Breast epithelium (tissue), 3 donors: ENCODE measurements at regions not wholly inside any gene's neighbourhood (a gene's known extent, or its start where the extent isn't known, plus 50 kb on each side); places are given as distances from the start of the nearest gene placed in this dataset.

Experiments used
- POLR2A ChIP-seq: fragments of 450-650 bp; IDR thresholded peaks from one replicate; pipeline ENCODE4 v1.6.1; 2016; ENCODE audit warnings: antibody characterized with exemption, mild to moderate bottlenecking, moderate library complexity
- POLR2AphosphoS5 ChIP-seq, 3 donors: sonication (generic); formaldehyde crosslinking; IDR thresholded peaks; one replicate each; pipeline ENCODE4 v1.6.1; 2017; ENCODE audit warnings: antibody characterized with exemption in 3 of 3
- TF ChIP-seq, protein P1 (sequence below), 3 donors: fragments of 450-650 bp; IDR thresholded peaks; one replicate each; pipeline ENCODE4 v1.5.1; 2016 to 2017; ENCODE audit warnings: antibody characterized with exemption in 3 of 3, mild to moderate bottlenecking in 3 of 3, moderate library complexity in 3 of 3

DNA sequence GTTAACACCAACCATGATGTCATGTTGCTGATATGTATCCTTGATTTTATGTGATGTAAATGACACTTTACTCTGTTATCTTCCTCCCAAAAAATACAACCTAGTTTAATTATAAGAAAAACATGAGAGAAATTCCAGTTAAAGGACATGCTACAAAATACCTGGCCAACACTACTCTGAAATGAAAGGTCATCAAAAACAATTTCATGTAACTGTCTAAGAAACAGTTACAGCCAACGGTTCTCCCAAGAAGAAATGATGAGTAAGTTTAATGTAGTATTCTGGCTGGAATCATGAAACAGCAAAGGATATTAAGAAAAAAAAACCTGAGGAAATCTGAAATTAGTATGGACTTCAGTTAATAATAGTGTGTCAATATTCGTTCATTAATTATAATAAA is 653.3 kb upstream of the FOXG1 start:
- TF ChIP-seq, protein P1, sequence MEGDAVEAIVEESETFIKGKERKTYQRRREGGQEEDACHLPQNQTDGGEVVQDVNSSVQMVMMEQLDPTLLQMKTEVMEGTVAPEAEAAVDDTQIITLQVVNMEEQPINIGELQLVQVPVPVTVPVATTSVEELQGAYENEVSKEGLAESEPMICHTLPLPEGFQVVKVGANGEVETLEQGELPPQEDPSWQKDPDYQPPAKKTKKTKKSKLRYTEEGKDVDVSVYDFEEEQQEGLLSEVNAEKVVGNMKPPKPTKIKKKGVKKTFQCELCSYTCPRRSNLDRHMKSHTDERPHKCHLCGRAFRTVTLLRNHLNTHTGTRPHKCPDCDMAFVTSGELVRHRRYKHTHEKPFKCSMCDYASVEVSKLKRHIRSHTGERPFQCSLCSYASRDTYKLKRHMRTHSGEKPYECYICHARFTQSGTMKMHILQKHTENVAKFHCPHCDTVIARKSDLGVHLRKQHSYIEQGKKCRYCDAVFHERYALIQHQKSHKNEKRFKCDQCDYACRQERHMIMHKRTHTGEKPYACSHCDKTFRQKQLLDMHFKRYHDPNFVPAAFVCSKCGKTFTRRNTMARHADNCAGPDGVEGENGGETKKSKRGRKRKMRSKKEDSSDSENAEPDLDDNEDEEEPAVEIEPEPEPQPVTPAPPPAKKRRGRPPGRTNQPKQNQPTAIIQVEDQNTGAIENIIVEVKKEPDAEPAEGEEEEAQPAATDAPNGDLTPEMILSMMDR (IDR thresholded peaks at IDR 0.05): no peak
- no peak for TF ChIP-seq POLR2A
- TF ChIP-seq POLR2AphosphoS5 (IDR thresholded peaks at IDR 0.05): no peak
